Medulla oblongata (tissue), 1 donor: ENCODE measurements at regions not wholly inside any gene's neighbourhood (a gene's known extent, or its start where the extent isn't known, plus 50 kb on each side); places are given as distances from the start of the nearest gene placed in this dataset.
A peak's percentile ranks its signal among the peaks of the same experiment; 100 is the strongest.
"Not testable (repeated sequence)": the region's sequence is repeated elsewhere in the genome, so short reads cannot be mapped to it uniquely, and the experiment has no call there.

ENCODE experiments used
- DNase-seq: peaks from one replicate; pipeline ENCODE4 v3.0.0-alpha.2; 2015; ENCODE audit errors: extremely low spot score

DNA sequence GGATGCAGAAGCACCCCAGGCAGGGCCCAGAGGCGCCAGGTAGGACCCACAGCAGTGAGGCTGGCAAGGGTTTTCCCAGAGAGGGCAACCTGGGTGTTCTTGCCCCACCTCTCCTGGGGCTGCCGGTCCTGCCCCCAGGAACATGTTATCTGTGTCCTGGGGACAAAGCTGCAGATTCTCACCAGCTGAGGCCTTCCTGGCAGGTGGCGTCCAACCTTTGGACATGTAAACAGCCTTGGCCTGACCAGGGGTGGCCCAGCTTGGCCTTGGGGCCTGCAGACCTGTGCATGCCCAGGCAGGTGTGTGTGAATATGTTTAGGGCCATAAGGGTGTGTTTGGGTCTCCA, 101.8 kb upstream of the LARP1 start:
- DNase-seq, result no peak

GRCh38 chr5:154652746-154653417, 102.3 kb upstream of the LARP1 start:
- no peak for DNase-seq

GRCh38 chr5:154651795-154652194, 103.4 kb upstream of the LARP1 start:
- not testable (repeated sequence) for DNase-seq

DNA sequence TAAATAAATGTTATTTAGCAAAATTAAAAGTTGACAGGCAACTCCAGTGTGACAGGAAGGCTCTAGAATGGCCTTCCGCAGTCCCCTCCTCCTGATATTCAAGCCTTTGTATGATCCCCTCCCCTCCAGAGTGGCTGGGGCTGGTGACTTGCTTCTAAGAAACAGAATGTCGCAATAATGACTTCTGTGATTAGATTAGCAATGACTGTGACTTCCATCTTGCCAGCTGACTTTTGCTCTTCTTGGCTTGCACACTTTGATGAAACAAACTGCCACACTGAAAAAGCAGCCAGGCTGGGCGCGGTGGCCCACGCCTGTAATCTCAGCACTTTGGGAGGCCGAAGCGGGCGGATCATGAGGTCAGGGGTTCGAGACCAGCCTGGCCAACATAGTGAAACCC, 106.5 kb upstream of the LARP1 start:
- no peak for DNase-seq

DNA sequence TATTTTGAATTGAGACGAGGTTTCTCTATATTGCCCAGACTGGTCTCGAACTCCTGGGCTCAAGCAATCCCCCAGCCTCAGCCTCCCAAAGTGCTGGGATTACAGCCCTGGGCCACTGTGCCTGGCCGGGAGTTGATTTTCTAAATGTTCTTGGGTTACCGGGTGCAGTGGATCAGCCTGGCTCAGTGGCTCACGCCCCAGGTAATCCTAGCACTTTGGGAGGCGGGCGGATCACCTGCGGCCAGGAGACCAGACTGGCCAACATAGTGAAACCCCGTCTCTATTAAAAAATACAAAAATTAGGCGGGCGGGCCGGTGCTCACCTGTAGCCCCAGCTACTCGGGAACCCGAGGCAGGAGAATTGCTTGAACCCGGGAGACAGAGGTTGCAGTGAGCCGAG, 106.9 kb upstream of the LARP1 start:
- DNase-seq, result no peak

DNA sequence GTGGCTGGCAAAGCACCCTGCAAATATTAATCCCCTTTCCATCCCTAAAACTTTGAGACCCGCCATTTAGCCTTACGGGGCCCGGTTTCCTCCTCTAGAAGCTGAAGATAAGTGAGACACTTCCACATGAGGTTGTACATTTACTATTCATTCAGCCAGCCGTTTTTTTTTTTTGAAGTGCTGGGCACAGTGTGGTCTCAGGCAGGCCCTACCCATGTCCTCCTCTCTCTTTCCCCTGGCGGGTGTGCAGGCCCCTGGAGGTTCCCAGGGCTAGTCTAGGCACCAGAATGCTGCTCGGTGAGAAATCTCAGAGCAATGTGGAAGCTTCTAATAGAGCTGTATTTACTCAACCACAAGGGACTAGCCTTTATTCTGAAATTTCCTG, 107.4 kb upstream of the LARP1 start:
- no peak for DNase-seq

DNA sequence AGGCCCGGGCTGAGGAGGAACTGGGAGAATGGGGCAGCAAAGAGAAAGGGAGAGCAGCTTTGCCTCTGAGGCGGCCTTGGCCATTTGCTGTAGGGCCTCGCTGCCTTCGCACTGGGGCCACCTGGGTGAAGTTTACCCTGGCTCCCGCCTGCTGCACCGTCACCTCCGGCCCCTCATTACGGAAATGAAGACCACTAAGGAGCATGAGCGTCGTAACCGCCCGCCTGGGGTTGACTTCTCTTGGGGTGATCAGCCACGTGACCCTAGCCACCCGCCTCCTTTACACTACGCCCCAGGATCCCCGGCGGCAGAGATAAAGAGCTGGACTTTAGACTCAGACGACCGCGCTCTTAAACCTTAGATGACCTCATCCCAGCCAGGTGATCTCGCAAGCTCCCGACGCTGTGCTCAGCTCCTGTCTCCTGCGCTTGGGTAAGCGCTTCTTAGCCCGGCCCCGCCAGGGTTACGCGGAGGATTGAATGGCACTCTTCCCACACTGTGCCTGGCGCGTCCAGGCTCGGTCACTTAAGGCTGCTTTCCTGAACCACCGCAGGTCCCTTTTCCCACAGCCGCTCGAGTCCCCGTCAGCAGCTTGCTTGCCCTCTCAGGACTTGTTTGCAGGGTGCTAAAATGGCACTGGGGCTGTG, 107.9 kb upstream of the LARP1 start:
- DNase-seq, result peak; percentile 12

DNA sequence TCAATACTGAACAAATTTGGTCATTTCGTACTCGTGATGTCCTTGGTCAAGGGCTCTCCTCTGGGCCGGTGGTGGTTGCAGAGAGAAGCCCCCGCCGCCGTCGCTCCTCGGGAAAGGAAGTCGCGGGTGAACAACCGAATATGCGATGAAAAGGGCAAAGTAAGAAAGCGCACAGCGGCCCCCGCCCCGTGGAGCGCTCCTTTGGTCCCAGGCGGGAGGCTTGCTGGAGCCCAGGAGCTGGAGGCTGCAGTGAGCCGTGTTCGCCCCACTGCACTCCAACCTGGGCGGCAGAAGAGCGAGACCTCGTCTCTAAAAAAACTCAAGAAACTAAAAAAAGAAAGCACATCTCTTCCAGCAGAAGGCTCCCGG, 108.4 kb upstream of the LARP1 start:
- DNase-seq, result no peak

GRCh38 chr5:154644745-154645411, 110.3 kb upstream of the LARP1 start:
- DNase-seq, result no peak

- DNase-seq, result peak; percentile 25
Observed at GRCh38 chr5:154642499-154643245, 112.5 kb upstream of the LARP1 start.

GRCh38 chr5:154640213-154640831, 114.9 kb upstream of the LARP1 start:
- DNase-seq, result peak; percentile 20

- not testable (repeated sequence) for DNase-seq
Observed at GRCh38 chr5:154636786-154637185, 118.4 kb upstream of the LARP1 start.

DNA sequence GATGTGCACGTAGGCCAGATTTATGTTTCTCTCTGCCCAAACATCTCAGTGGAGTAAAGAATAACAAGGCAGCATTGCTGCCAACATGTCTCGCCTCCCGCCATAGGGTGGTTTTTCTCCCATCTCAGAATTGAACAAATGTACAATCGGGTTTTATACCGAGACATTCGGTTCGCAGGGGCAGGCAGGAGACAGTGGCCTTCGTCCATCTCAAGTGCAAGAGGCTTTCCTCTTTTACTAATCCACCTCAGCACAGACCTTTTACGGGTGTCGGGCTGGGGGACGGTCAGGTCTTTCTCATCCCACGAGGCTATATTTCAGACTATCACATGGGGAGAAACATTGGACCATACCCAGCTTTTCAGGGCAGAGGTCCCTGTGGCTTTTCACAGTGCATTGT, 118.9 kb upstream of the LARP1 start:
- DNase-seq, result not testable (repeated sequence)

GRCh38 chr5:154633744-154634143, 121.4 kb upstream of the LARP1 start:
- not testable (repeated sequence) for DNase-seq

- no peak for DNase-seq
Observed at GRCh38 chr5:154631141-154631540, 124.0 kb upstream of the LARP1 start.

DNA sequence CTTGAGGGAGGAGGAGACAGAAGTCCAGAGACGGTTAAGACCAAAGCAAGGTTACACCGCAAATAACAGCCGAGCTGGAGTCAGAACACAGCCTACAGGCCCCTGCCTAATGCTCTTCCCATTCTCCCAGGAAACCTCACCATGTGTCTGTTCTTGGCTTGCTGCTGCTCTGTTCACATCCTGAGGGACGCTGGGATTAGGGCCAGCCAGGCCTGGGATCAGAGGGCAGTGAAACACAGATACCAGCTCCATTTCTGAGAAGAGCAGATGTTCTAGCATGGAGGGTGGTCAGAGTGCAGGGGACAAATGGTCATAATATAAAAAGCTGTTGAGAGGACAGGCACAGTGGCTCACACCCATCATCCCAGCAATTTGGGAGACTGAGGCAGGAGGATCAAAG, 124.8 kb upstream of the LARP1 start:
- no peak for DNase-seq

DNA sequence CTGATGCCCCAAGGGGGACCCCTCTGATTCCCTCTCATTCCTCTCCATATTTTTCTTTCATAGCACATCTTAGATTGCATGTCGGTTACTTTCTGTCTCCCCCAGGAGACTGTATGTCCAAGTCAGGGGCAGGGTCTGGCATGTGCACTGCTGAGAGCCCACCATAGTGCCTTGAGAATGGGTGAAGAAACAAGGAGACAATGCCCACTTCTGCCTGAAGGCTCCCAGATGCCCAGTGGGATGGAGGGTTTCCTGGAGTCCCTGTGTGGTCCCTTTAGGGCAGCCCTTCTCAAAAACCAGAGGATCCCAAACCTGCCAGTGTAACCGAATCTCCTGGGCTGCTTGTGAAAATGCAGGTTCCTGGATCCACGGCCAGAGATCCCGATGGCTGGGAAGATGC, 126.5 kb upstream of the LARP1 start:
- no peak for DNase-seq

DNA sequence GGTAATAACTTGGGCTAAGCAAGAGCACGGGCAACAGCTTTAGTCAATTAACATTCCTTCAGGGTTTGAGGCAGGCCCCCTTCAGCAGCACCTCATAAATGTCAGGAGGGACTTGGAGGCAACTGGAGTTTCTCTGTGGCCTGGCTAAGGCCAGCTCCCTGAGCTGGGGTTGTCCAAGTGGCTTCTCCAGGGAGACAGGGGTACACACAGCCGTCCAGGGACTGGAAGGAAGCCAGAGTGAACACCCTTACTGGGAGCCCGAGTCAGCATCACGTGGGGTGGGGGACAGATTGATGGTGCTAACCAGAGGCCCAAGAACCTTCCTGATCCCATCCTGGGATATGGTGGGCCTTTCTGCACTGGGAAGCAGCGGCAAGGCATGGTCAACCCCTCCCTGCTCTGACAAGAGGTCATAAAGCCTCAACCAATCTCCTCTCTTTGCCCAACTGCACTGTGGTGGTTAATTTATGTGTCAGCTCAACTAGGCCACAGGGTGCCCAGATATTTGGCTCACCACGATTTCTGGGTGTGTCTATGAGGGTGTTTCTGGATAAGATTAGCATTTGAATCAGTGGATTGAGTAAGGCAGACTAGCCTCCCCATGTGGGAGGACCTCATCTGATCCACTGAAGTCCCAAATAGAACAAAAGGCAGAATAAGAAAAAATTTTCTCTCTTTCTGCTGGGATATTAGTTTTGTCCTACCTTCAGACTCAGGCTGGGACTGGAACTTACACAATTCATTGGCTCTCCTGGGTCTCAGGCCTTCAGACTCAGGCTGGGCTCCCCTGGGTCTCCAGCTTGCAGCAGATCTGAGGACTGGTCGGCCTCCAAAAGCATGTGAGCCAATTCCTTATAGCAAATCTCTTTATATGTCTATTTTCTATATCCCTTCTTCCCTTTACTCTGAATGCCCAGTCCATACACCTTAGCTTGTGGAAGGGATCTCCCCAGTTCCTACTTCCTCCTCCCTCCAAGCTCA, 127.2 kb upstream of the LARP1 start:
- DNase-seq, result no peak

DNA sequence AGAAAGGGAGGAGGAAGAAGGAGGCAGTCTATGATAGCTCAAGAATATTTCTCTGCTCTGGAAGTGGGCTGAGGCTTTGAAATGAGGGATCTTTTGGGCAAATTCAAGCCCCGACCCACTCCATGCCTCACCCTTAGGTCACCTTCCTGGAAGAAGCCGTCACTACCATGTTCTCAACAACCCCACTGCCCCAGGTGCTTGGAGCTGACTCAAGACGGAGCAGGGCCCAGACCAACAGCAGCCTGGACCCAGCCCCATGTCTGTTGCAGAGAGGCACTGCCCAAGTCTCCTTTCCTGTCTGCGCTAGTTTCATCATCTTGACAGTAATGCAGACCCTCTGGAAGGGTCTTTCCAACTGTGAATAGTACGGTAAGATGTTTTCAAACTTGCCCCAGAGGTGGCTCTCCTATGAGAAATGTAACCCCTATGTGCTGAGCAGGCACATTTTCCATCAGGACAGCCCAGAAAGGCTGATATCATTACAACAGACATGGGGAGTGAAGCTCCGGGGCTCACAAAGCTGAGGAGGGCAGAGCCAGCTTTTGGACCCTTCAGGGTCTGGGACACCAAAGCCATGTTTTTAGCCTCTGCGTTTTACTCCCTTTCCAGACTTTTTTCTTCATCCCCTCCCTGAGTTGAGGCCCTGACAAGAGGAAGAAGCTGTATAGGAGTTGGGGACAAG, 128.2 kb upstream of the LARP1 start:
- no peak for DNase-seq

- DNase-seq, result no peak
Observed at GRCh38 chr5:154625031-154625430, 130.1 kb upstream of the LARP1 start.
